GM18520 (cell line): ENCODE measurements at regions not wholly inside any gene's neighbourhood (a gene's known extent, or its start where the extent isn't known, plus 50 kb on each side); places are given as distances from the start of the nearest gene placed in this dataset.

Experiments used
- ATAC-seq: cut with Tn5 transposase; IDR thresholded peaks from one replicate; pipeline ENCODE4 v1.9.1; 2021; ENCODE audit not compliant: unreplicated experiment

- ATAC-seq = no peak
These were observed 364.1 kb downstream of the MFSD1 start for GRCh38 chr3:159165961-159166360.

DNA sequence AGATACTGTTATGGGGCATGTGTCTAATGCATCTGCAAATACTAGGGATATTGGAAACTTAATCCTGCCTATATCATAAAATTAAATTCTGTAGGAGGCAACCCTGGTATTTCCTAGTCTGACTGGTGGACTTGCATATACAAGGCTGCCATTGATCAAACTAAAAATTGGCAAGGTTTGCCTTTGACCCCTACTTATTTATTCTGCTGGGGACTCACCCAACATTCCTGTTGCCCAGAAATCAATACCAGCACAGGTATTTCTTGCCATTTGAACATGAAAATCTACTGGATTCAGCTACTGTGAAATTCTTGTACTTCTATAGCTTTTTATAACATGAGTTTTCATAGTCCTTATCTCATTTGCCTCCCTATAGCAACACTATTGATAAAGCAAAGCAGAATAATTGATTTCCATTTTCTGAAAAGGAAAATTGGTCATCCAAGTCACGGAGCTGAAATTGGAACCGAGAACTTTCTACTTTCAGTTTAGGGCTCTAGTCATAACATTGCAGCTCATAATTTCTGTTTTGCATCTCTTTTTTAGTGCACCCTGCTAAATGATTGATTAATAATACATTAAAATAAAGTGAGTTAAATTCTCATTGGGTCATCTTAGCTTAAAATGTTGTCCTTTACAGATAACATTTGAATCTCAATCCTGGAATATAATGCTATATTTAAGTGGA is 365.2 kb downstream of the MFSD1 start:
- no peak for ATAC-seq

DNA sequence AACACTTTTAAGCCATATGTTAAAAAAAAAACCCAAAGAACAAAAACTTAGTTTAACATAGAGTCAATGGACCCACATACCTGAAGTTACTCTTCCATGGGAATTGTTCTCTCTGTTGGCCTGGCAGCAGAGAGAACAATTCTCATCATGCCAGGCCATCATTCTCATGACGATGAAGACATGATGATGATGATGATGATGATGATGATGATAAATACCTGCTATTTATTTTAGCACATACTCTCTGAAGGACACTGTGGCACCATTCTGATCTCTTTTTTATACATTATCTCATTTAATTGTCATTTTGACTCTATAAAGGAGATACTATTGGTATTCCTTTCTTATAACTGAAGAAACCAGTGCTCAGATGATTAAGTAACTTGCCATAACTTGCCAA is 366.9 kb downstream of the MFSD1 start:
- ATAC-seq = no peak

GRCh38 chr3:159169828-159170227 is 368.0 kb downstream of the MFSD1 start:
- no peak for ATAC-seq

DNA sequence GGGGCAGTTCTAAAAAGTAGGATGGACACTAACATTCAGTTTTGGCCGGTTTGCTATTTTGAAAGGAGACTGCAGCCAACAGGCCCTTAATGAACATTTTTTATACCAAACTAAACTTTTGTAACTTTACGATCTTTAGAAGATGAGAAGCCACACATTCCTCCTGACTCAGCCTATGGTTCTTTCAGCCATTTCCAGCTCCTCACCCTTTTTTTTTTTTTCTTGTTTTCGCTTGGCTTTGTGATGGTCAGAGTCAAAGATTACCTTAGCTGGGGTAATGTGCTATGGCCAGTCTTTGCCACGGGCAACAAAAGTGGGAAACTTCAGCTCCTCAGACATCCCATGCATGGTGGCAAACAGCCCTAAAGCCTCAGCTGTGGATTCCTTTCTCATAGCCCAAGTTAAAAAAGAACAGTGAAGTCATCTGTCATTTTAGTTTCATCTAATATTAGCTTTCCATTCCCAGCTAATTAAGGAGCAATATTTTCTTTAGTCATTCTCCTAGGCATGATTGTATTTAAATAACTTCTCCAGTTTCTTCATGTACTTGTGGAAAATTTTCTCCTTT is 368.7 kb downstream of the MFSD1 start:
- ATAC-seq = no peak

DNA sequence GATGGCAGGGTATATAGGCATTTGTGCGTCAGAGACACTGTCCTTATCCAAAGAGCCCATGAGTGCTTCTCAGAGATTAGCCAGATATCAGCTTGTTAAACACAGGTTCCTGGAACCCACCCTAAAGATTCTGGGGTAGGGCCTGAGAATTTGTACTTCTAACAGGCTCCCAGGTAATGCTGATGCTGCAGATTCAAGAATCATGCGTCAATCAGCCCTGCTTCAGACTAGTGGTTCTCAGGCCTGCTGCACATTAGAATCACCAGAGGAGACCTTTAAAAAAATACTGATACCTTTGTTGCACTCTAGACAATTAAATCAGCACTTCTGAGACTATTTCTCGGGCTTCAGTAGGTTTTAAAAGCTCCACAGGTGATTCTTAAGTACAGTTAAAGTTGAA is 369.5 kb downstream of the MFSD1 start:
- no peak for ATAC-seq

GRCh38 chr3:159172473-159172872 is 370.6 kb downstream of the MFSD1 start:
- ATAC-seq = no peak

- ATAC-seq = no peak
These were observed 373.1 kb downstream of the MFSD1 start for GRCh38 chr3:159174715-159175692.

DNA sequence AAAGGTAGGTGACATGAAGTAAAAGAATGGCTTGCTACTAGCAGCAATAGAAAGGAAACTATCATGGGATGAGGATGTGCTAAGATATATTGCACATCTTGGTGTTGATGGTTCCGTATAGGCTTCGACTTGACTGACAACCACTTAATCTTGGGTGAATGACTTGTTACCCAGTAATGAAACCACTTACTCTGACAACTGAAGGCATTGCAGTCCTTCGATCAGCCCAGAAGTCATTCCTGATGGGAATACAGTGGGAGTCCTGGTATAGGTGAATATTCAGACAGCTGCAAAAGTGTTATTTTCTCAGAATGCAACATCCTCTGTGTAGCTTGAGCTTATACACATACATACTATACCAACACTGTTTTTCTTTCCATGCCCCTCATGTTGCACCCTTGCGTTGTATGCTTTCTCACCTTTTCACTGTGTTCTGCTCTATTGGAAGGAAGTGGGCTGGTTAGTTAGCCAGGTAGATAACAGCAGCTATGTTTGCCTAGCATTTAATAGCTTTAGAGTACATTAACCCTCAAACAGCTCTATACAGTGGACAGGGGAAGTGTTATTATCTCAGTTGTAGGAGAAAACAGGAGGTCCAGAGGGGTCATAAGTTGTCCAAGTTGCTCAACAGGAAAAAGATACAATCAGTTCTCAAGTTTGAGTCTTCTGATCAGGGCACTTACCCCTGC is 376.5 kb downstream of the MFSD1 start:
- no peak for ATAC-seq

- no peak for ATAC-seq
These were observed 381.1 kb downstream of the MFSD1 start for GRCh38 chr3:159182961-159183360.

GRCh38 chr3:159185443-159186050 is 383.7 kb downstream of the MFSD1 start:
- ATAC-seq = no peak

DNA sequence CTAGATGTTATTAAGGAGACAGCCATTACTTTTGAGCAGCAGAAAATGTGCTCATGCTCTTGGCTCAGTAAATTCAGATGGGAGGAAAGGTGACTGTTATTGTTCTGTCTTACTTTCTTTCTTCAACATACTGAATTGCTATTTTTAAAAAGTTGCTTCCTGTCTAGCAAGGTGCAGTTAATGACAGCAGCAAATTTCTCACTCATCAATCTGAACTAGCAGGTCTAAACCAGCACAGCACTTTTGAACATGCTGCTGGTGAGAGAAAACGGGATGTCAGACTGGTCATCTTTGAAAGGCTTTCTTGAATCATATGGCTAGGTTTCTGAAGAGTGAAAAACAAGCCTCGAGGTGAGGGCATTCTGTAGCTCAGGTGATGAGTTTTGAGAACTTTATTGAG is 384.7 kb downstream of the MFSD1 start:
- peak; percentile 56 for ATAC-seq

GRCh38 chr3:159187232-159187631 is 385.4 kb downstream of the MFSD1 start:
- no peak for ATAC-seq

DNA sequence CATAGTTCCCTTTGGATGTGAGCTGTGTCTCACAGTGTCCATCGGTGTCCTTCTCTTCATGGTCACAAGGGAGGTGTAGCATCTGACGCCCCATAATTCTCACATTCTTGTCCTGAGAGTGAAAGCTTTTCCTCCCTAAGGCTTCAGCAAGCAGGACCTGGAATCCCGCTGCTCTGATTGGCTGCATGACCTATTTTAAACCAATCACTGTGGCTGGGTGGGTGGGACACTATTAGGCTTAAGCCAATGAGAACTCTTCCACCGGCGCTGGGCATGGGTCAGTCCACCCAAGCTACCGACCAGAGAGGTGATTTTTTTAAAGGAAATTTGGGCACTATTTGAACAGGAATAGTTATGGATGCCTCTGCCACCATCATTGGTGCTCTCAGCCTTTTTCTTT is 385.9 kb downstream of the MFSD1 start:
- ATAC-seq = no peak

DNA sequence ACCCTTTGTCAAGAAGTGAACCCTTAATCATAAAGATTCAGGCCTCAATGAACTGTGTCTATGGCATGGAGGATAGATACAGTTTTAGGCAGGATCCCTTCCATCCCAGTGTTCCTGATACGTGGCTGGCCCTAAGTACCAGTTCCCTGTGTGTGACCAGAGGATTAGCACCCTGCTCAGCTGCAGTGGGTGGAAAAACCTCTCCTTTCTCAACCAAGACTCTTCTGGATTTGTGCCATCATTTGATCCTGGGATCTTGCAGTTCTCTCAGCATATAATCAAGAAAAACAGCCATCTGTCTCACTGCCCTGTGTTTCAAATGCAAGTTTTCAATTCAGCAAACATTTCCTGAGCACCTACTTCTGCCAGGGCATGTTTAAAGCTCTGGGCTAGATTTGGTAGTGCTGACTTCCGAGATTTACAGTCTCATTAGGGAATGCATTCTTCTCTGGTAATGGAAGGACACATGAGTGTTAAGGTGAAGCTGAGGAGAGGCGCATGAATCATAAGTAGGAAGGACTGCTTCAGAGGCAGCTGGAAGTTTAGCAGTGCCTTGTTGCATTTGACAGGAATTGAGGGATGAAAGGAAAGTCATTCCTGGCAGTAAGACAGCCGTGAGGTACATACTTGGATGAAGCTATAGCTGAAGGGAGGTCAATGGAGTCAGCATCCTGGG is 388.3 kb downstream of the MFSD1 start:
- ATAC-seq = no peak

DNA sequence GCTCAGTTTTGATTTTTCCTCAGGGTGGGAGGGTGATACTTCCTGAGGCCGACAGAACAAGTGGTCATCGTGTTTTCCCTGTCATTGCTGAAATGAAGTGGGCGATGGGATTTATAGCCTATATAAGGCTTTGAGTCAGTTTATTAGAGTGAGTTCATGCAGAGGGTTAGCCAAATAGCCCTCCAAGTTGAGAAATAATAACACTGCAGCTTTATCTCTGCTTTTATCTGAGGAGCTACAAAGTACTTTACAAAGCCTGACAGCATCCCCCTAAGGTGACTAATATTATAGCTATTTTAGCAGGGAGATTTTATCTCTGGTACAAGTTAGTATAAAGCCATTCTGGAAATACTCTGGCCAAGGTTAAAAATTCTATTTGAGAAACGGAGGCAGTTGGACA is 389.6 kb downstream of the MFSD1 start:
- ATAC-seq = no peak

DNA sequence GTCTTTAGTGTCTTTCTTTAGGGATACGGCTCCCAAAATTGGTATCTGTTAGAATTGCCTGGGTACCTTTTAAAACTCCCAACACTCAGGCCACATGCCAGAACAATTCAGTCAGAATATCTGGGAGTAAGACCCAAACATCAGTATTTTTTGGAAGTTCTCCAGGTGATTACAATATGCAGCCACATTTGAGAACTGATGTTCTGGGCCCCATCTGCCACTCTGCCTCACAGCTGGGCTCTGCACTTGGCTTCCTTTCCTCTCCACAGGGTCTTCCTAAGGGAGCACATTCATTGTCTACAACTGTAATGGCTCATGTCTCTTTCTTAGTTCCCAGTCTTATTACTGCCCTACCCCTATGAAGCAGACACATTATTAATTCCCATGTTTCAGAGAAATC is 394.5 kb downstream of the MFSD1 start:
- no peak for ATAC-seq

DNA sequence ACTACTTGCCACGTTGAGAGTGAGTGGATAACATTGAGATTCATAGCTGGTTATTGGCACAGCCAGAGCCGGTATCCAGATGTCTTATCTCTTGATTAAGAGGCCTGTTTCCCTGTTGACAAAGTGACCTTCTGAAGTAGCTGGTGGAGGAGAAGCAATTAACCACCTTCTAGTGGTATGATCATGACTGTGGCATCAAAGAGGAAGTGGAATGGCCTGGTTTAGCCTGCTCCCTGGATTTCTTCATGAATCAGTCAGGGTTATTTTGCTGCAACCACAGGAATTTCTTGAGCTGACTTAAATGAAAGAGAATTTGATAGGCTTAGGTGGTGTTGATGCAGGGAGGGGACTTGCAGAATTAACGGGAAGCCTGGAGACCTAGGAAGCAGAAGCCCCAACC is 398.3 kb downstream of the MFSD1 start:
- ATAC-seq = no peak

GRCh38 chr3:159208050-159208449 is 406.2 kb downstream of the MFSD1 start:
- no peak for ATAC-seq

DNA sequence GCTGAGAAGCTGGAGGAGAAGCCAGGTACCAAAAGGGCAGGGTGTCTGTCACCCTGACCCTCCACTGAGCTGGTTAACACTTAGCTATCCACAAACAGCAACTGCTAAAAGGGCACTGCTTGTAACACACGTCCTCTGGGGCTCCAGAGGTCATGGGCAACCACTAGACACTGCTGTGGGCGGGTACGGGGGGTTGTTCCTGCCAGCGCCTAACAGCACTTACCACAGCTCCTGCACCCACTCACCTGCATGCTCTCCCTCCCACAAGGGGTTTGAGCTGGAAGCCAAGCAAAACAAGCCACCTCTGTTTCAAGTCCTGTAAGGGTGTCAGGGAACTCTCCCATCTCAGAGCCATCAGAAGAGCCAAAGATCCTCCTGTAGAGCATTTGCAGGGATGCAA is 407.6 kb downstream of the MFSD1 start:
- no peak for ATAC-seq
